ENCODE measurements at regions not wholly inside any gene's neighbourhood (a gene's known extent, or its start where the extent isn't known, plus 50 kb on each side); places are given as distances from the start of the nearest gene placed in this dataset.

DNA sequence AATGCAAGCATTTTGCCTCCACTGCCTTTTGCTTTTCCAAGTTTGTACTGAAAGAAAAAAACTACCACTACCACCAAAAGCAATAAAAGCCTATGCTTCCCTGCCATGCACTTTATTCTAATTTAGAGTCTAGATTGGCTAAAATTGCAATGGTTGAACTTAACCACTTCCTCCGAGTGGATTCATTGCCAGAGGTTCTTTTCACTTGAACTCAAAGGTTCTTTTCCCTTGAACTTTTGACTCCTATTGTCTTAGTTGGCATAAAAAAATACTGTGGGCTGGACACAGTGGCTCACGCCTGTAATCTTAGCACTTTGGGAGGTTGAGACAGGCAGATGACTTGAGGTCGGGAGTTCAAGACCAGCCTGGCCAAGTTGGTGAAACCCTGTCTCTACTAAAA is 319.8 kb upstream of the GOT2 start:
- no peak for TF ChIP-seq CHD4 (IDR thresholded peaks at IDR 0.05; ENCODE audit: borderline replicate concordance)
- TF ChIP-seq, protein P1, sequence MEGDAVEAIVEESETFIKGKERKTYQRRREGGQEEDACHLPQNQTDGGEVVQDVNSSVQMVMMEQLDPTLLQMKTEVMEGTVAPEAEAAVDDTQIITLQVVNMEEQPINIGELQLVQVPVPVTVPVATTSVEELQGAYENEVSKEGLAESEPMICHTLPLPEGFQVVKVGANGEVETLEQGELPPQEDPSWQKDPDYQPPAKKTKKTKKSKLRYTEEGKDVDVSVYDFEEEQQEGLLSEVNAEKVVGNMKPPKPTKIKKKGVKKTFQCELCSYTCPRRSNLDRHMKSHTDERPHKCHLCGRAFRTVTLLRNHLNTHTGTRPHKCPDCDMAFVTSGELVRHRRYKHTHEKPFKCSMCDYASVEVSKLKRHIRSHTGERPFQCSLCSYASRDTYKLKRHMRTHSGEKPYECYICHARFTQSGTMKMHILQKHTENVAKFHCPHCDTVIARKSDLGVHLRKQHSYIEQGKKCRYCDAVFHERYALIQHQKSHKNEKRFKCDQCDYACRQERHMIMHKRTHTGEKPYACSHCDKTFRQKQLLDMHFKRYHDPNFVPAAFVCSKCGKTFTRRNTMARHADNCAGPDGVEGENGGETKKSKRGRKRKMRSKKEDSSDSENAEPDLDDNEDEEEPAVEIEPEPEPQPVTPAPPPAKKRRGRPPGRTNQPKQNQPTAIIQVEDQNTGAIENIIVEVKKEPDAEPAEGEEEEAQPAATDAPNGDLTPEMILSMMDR (IDR thresholded peaks at IDR 0.05) = no peak
- no peak for TF ChIP-seq POLR2A (IDR thresholded peaks at IDR 0.05; ENCODE audit: low read length)
